NCI-H2081 treated with DMSO at 0.1 percent for 48 hours (cell line): ENCODE measurements at regions not wholly inside any gene's neighbourhood (a gene's known extent, or its start where the extent isn't known, plus 50 kb on each side); places are given as distances from the start of the nearest gene placed in this dataset.
"Not testable (repeated sequence)": the region's sequence is repeated elsewhere in the genome, so short reads cannot be mapped to it uniquely, and the experiment has no call there.

Experiments
- DNase-seq: peaks from one replicate; lab custom pipeline; 2025; lab: John Stamatoyannopoulos, UW

DNA sequence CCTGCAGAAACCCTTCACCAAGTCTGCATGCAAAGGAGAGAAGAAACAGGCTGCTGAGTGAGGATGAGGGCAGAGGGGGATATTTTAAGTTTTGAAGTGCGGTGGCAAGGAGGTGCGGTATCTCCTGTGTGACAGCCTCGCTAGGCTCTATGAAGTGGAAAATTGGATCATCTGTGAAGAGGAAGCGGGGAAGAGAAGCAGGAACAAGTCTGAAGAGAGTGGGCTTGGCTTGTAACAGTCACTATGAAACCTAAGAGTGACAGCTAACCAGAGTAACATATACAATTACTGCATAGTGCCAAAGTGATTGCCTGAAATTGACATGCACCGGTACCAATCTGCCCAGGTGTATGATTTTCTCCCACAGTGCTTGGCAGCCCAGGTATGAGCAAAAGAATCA is 287.5 kb upstream of the KLF14 start:
- DNase-seq = no peak

DNA sequence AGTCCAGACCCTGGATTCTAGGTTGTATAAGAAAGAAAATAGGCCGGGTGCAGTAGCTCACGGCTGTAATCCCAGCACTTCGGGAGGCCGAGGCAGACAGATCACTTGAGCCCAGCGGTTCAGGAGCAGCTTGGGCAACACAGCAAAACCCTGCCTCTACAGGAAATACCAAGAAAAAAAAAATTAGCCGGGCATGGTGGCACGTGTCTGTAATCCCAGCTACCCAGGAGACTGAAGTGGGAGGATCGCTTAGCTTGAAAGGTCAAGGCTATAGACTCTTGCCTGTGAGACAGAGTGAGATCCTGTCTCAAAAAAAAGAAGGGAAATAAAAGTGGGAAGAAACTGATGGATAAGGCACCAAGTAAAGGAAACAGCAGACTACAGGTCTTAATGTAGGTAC is 287.9 kb upstream of the KLF14 start:
- no peak for DNase-seq

DNA sequence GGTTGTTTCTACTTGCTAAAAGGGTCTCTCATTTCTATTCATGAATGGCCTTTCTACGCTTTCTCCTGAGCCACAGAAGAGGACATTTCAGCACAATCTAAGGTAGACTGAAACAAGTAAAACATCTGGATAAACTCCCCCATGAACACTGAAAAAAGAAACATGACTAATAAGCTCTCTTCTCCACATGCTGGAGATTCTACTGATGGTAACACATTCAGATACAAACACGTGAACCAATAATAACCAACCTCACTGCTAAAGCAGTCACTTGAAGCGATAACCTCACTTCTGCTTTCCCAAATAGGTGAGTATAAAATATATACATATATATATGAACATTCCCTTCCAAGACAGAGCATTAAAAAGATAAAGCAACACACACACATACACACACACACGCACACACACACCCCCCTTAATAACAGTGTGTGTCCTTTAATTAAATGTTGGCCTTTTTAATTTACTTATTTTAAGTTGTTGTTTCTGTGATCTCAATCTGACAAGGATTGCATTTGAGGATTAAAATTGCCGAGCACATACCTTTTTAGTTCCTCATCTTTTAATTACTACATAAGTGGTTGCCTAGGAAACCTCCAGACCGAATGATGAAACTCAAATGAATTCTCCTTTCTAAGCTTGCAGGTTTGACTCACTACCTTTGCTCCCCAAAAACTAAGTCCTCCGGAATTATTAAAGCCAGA is 292.4 kb upstream of the KLF14 start:
- no peak for DNase-seq

DNA sequence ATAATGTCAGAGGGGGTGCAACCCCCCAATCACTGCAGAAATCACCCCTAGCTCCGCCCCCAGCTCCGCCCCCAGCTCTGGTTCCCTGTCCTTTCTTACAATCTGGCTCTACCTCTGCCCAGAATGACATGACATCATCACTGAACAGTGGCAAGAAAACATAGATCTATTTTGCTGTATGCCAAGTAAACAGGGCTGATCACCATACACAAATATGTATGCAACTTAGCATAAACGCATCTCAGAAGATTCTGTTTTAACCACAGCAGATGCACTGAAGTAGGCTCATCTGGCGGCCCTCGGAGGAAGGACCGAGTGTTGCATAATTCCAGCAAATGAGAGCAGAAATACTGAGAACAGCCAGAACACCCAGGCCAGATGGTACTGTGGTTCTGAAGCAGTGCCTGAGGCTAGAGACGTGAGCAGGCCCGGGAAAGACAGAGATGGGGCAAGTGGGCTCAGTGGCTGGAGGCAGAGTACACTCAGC is 293.3 kb upstream of the KLF14 start:
- no peak for DNase-seq

DNA sequence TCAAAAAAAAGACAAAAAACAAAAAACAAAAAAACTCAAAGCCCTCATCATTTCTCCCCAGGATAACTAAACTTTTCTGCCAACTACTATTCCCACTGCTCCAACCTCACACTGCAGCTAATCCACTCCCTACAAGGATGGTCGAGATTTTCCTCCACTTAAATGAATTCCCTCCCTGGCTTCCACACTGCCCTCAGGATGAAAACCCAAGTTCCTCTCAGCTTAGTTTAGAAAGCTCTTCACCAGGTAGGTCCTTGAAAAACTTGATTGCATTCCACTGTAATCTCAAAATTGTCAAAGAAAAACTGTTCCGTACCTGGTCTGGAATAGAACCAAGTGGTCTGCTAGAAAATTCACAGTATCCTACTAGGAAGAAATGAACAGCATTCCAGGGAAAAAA is 294.3 kb upstream of the KLF14 start:
- no peak for DNase-seq

DNA sequence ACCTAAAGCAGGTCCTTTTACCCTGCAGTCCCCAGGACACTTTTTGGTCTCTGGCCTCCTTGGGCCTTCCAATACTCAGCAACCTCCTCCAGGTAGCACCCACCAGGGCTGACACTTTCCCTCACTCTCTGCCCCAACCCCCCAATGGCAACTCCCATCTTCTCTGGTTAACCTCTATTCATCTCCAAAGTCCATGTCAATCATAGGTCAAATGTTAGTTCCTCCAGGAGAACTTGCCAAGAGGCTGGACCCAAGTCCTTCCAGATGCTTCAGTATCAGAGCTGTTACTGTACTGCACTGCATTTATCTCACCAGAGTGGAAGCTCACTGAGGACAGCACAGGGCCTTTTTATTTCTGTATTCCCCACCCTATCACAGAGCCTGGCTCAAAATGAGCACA is 295.0 kb upstream of the KLF14 start:
- DNase-seq = no peak

DNA sequence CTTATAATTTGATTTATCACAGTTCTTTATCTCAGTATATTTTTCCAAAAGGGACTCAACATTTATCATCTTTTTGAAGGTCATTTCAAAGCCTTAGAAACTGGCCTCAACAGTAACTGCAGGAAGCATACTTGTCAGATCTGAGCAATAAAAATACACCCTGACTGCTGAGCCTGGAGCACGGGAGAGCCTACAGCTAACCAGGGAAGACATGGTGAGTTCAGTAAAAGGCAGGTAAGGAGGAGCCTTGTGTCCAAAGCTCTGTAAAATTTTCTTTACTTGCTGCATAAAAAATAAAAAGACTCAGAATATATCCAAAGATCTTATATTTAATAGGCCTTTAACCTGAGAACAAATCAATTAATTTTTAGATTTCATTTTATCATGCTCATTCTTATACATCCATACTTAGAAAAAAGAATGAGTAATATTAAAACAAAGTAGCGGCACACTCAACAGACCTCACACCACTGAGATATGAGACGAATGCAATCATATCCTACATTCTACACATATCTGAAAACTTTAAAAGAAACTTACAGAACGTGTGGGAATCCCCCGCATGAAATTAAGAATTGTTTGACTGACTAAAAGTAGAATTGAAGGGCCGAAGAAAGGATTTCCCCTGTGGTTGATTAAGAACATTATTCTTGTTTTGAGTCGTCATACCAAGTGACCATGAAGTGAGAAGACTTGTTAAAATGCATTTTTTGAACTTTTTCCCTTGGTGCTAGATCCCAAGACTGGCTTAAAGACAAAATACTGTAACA is 296.4 kb upstream of the MKLN1 start:
- DNase-seq = no peak

DNA sequence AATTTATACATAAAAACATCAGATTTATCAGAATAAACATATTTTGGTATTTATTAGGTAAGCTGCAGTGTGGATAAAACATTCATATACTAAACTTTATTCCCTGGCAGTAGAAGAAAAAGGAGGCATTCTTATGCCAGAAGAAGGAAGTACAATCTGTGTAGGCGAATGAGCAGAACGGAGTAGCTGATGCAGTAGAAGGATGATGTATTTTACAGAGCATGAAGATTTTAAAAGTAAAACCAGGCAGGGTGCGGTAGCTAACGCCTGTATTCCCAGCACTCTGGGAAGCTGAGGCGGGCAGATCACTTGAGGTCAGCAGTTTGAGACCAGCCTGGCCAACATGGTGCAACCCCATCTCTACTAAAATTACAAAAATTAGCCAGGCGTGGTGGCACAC is 294.9 kb upstream of the MKLN1 start:
- no peak for DNase-seq

DNA sequence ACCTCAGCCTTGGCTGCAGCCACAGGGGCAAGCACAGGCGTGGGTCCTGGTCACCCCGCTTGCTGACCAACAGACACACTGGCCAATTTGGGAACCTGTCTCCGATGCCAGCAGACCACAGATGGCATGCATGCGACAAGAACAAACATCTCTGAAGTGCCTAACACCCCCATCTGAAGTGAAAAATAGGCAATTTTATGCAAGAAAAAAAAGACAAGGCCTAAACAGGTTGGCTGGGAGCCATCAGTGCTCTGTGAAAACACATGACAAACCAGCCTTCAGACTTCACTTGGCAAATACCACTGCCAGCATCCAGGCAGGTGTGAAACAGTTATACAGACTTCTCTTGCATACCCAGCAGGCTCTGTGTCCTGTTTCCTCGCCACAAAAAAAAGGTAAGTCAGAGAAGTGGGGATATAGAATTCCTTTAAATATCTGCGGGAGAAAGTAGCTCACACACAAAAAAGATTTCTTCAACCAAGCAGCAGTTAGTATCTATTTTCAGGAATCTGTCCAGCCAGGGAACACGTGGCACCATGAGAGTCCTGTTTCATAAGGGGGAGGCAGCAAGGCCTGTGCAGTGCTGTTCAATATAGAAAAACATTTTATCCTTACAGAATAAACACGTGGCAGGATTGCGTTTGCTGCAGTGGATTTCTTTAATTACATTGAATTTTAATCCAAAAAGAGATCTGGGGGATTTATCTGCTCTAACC is 293.4 kb upstream of the MKLN1 start:
- DNase-seq = no peak

DNA sequence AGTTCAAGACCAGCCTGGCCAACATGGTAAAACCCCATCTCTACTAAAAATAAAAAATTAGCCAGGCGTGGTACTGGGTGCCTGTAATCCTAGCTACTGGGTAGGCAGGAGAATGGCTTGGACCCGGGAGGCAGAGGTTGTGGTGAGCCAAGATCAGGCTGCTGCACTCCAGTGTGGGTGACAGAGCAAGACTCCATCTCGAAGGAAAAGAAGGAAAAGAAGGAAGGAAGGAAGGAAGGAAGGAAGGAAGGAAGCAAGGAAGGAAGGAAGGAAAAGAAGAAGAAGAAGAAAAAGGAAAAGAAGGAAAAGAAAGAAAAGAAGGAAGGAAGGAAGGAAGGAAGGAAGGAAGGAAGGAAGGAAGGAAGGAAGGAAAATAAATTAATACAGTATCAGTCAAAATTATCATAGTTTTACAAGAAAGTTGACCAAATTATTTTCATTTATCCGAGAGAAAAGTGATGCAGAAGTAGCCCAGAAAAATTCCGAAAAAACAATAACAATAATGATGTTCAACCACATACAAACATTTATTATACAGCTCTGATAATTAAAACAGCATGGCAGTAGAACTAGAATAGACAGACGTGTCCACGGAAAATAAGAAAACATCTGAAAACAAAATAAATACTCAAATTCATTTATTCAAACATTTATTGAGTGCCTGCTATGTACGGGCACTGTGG is 292.4 kb upstream of the MKLN1 start:
- no peak for DNase-seq

DNA sequence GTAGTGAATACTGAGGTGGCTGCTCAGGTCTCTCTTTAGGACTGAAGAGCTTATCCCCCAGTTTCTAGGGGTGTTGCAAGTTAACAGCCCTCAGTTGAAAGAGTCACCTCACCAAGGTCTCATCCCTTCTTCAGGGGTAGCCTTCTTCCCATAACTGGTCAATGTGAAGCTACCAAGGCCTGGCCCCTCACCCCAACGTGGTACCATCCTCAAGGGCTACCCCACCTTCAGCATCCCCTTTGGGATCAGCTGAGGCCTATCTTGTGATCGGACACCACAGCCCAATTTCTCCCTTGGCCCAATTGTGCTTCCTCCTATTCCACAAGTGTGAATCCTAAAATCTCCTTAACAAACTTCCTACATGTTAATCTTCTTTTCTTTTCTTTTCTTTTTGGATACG is 289.5 kb upstream of the MKLN1 start:
- DNase-seq = no peak

DNA sequence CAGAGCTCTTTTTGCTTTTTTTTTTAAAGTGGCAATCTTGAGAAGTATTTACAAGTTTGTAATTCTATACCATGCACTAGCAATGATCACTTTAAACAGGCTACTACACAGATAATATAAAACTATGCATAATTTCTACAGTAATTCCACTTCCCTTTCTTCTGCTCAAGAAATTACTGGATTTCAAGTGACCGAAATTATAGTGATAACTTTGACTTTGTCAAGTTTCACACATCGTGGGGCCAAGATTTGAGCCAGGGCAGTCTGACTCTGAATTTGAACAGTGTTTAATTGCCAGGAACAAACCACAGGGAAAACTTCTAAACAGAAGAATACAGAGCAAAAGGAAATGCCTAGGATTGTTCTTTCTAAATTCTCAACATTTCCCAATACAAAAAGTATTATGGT is 288.3 kb upstream of the MKLN1 start:
- DNase-seq = no peak

DNA sequence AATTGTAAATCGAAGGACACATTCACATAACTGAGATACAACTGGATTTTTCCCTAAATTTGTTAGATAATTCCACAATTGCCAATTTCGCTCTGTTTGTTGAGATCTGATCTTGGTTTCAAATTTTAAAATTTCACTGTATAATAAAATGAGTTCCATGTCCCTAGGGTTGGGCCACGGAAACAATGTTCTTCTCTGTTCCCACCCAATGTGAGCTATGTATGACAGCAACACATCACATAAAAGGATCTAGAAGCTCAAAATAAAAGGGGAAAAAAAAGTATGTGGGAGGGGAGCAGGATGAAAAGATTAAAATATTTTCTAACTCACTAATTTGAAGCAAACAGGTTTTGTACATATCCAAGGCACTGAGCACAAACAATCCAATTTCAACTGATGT is 287.8 kb upstream of the MKLN1 start:
- DNase-seq = no peak

DNA sequence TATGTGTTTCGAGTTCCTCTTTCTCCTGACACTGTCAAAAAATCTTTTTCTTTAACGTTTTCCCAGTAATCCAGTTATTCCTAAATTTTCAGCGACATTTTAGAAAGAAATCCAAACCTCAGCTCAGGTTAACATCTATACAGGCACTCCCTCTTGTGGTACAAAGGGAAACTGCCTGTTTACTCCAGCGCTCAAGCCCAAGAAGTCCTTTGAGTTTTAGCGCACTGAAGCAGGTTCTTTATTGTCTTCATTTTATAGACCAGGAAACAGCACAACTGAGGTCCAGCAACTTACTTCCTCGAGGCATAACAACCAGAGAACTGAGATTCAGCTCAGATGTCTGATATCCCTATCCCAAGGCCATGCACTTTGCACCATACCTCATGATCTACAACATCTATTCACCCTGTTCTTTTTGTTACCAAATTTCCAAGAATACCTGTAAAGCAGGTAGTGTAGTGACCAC is 287.2 kb upstream of the MKLN1 start:
- peak; percentile 23 for DNase-seq

DNA sequence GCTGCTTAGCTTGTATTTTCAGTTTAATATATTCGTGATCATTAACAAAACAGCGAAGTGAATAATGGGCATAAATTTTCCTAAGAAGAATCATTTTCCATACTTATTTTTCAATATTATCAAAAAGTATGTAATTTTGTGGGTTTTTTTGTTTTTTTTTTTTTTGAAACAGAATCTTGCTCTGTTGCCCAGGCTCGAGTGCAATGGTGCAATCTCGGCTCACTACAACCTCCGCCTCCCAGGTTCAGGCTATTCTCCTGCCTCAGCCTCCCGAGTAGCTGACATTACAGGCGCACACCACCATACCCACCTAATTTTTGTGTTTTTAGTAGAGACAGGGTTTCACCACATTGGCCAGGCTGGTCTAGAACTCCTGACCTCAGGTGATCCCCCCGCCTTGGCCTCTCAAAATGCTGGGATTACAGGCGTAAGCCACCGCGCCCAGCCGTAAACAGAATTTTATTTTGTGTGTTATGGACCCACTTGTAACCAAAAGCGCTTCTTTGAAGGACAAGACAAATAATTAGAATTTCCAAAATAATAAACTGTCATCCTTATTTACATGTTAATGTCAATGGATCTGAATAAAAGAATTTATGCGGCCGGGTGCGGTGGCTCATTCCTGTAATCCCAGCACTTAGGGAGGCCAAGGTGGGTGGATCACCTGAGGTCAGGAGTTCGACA is 286.5 kb upstream of the MKLN1 start:
- not testable (repeated sequence) for DNase-seq

DNA sequence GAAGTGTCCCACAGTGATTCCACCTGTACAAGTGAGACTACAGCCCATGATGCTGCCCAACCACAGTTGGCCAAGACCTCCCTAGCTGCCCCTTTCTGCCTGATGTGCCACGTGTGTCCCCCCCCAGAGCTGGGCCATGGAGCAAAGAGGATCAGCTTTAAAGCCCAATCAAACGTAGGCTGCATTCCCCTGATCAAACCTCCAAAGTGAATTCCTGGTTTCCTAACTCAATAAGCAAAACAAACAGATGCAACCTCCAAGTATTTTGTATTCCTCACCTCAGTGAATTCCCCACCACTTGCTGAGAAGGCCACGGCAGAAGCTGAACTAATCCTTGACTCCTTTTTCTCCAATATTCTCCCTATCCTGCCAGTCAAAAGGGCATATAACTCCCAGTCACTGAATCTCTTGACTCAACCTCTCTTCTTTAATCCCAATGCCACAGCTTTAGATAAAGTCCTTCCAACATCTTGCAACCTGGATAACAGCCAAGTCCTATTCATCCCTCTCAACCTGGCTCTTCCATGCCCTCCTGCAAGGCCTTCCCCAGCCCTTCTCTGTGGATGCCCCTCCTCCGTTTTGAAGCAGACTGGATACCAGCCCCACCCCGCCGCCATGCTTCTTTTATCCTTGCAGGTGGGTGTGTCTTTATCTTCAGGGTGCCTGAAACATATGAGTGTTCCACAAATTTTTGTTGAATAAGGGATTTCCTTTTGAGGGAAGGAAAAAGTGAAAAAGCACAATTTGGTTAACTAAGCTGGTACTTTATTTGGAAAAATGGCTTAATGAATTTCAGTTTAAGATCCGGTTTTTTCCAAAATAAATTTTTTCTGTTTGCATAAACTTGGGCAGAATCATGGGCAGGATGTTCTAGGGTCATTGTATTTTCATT is 285.2 kb upstream of the MKLN1 start:
- DNase-seq = no peak

DNA sequence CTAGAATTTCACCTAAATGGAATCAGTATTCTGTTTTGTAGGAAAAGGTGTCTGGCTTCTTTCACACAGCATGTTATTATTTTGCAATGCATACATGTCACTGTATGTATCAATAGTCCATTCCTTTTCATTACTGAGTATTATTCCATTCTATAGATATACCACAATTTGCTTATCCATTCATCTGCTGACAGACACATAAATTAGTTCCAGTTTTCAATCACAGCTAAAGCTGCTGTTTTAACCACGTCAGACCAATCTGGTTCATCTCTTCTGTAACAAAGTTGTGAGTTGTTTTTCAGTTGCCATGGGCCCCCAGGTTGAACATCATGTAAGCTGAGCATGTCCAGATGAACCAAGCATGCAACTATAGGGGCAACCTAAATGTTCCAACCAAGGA is 282.1 kb upstream of the MKLN1 start:
- DNase-seq = no peak

DNA sequence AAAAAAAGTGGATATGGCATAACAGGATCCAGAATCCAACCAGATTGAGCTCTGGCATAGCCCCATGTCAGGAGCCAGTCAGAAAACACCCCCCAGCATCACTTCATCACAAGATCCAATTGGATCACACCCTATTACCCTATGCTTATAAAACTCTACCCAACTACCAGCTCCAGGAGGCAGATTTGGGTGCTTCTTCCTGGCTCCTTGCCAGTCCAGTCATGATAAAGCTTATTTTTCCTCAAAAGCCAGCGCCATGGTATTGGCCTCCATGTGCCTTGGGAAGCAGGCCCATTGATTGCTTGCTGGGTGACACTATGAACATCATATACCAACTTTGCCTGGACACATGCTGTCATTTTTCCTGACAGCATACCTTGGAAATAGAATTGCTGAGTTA is 281.4 kb upstream of the MKLN1 start:
- DNase-seq = no peak

DNA sequence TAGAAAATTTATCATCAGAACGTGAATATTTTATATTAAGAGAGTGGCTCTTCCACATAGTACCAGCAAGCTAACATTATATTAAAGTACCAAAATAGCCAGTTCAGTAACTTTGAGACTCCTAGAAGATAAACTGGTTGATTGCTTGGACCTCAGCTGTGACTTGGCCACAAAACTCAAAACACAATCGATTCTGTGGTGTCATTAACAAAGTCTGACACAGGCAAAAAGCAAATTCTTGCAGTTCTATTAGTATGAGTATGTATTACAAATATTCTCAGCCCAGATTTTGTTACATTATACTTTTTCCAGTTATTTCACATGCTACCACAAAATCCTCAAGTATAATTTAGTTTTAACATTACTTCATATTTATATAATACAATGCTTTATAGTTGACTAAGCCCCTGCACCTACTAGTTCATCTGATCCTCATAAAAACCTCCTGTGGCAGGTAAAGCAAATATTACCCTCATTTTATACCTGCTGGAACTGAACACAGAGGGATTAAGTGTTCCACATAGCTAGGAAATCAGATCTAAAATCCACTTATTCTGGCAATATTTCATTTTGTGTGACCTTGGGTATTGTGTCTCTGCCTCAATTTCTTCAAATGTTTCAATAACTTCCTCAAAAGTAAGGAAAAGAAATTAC is 279.9 kb upstream of the MKLN1 start:
- DNase-seq = no peak

DNA sequence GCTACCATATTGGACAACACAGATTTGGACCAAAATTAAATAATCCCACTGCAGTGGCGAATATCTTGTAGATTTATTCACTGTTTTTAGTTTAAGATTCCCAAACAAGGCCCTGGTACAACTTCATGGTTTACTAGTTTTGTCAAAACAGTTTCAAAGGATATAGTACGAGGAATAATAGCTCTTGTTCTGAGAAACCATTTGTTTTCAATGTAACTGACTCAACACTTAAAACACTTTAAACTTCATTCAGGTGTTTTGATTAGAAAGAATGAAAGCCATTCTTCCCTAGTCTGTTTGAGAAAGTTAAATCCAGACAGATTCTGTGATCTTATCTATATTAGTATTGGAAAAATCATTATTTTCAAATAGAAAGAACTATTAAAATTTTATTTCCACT is 276.4 kb upstream of the MKLN1 start:
- no peak for DNase-seq
